ENCODE measurements at regions not wholly inside any gene's neighbourhood (a gene's known extent, or its start where the extent isn't known, plus 50 kb on each side); places are given as distances from the start of the nearest gene placed in this dataset.

- CTCF ChIA-PET = interaction anchor here (1.9 kb wide), 1 partner anchor 19 kb away, joined by 7 read pairs; no protein-coding TSS in a partner anchor
- no peak for TF ChIP-seq CTCF (IDR thresholded peaks at IDR 0.05; ENCODE audit: low read depth, low read length)
- POLR2A ChIA-PET = no interaction called here
Observed at GRCh38 chr3:107907996-107908395, 182.8 kb downstream of the CD47 start.

GRCh38 chr3:107904536-107905066, 186.2 kb downstream of the CD47 start:
- Histone ChIP-seq H3K27me3 (ENCODE audit: control insufficient read depth, insufficient read depth, low read length) (no peaks in the 10 kb centered on the region), H3K9me3 (ENCODE audit: control insufficient read depth, insufficient read depth, low read length) (no peaks in the 10 kb centered on the region), H3K4me3 (ENCODE audit: low read depth, low read length) (no peak overlapping the region), H3K27ac (ENCODE audit: low read depth, low read length) (no peak overlapping the region)
- ChIA-PET CTCF (interaction anchor here (2.0 kb wide), 1 partner anchor 23 kb away, joined by 12 read pairs; no protein-coding TSS in a partner anchor), POLR2A (no interaction called here)
- no peak for TF ChIP-seq CTCF (IDR thresholded peaks at IDR 0.05; ENCODE audit: low read depth, low read length)
- DNase-seq (ENCODE audit: low read depth, low spot score) = no peak

More at GRCh38 chr3:107907996-107908395, 182.8 kb downstream of the CD47 start:
- H3K4me3 ChIP-seq (ENCODE audit: low read depth, low read length) = no peak overlapping the region
- no peaks in the 10 kb centered on the region for H3K9me3 ChIP-seq (ENCODE audit: control insufficient read depth, insufficient read depth, low read length)
- no peaks in the 10 kb centered on the region for H3K27me3 ChIP-seq (ENCODE audit: control insufficient read depth, insufficient read depth, low read length)
- no peak for DNase-seq (ENCODE audit: low read depth, low spot score)
- H3K27ac ChIP-seq (ENCODE audit: low read depth, low read length) = no peak overlapping the region

- POLR2A ChIA-PET = no interaction called here
- CTCF ChIA-PET = interaction anchor here (1.3 kb wide), 1 partner anchor 28 kb away, joined by 5 read pairs; no protein-coding TSS in a partner anchor
- DNase-seq (ENCODE audit: low read depth, low spot score) = no peak
Observed at GRCh38 chr3:107899990-107900651, 190.7 kb downstream of the CD47 start.

GRCh38 chr3:107897471-107898061, 193.3 kb downstream of the CD47 start:
- TF ChIP-seq CTCF (IDR thresholded peaks at IDR 0.05; ENCODE audit: low read depth, low read length) = no peak
- no peak overlapping the region for H3K27ac ChIP-seq (ENCODE audit: low read depth, low read length)
- H3K4me3 ChIP-seq (ENCODE audit: low read depth, low read length) = no peak overlapping the region
- no peaks in the 10 kb centered on the region for H3K9me3 ChIP-seq (ENCODE audit: control insufficient read depth, insufficient read depth, low read length)
- H3K27me3 ChIP-seq (ENCODE audit: control insufficient read depth, insufficient read depth, low read length) = peaks cover 7% of the 10 kb centered on the region
- CTCF ChIA-PET = interaction anchor here (0.6 to 1.4 kb wide), 2 partner anchors 468 to 649 kb away, joined by 3 read pairs; no protein-coding TSS in a partner anchor
- POLR2A ChIA-PET = no interaction called here
- no peak for DNase-seq (ENCODE audit: low read depth, low spot score)

More at GRCh38 chr3:107899990-107900651, 190.7 kb downstream of the CD47 start:
- Histone ChIP-seq H3K27me3 (ENCODE audit: control insufficient read depth, insufficient read depth, low read length) (peaks cover 7% of the 10 kb centered on the region), H3K9me3 (ENCODE audit: control insufficient read depth, insufficient read depth, low read length) (no peaks in the 10 kb centered on the region), H3K4me3 (ENCODE audit: low read depth, low read length) (no peak overlapping the region), H3K27ac (ENCODE audit: low read depth, low read length) (no peak overlapping the region)
- no peak for TF ChIP-seq CTCF (IDR thresholded peaks at IDR 0.05; ENCODE audit: low read depth, low read length)

GRCh38 chr3:107894998-107895397, 195.8 kb downstream of the CD47 start:
- H3K27ac ChIP-seq (ENCODE audit: low read depth, low read length) = no peak overlapping the region
- DNase-seq (ENCODE audit: low read depth, low spot score) = no peak
- POLR2A ChIA-PET = interaction anchor here (0.6 kb wide), 1 partner anchor 9 kb away, joined by 3 read pairs; no protein-coding TSS in a partner anchor
- no peaks in the 10 kb centered on the region for H3K9me3 ChIP-seq (ENCODE audit: control insufficient read depth, insufficient read depth, low read length)
- no peak for TF ChIP-seq CTCF (IDR thresholded peaks at IDR 0.05; ENCODE audit: low read depth, low read length)
- CTCF ChIA-PET = interaction anchor here (1.4 to 1.7 kb wide), 2 partner anchors 10 to 32 kb away, joined by 3 to 4 read pairs; no protein-coding TSS in a partner anchor
- H3K4me3 ChIP-seq (ENCODE audit: low read depth, low read length) = no peak overlapping the region
- H3K27me3 ChIP-seq (ENCODE audit: control insufficient read depth, insufficient read depth, low read length) = peaks cover 7% of the 10 kb centered on the region

Data from AG04450 (cell line).